Glutamatergic neuron (in vitro differentiated cells): ENCODE measurements at regions not wholly inside any gene's neighbourhood (a gene's known extent, or its start where the extent isn't known, plus 50 kb on each side); places are given as distances from the start of the nearest gene placed in this dataset.

Source experiments
- DNase-seq: peaks from one replicate; pipeline ENCODE4 v3.0.0; 2022
- H3K27ac Mint-ChIP-seq: one replicate; pipeline ENCODE4 v1.8.0; 2020; ENCODE audit warnings: mild to moderate bottlenecking, mixed read lengths, inconsistent platforms; ENCODE audit not compliant: unreplicated experiment
- H3K27me3 Mint-ChIP-seq: one replicate; pipeline ENCODE4 v1.8.0; 2020; ENCODE audit warnings: mild to moderate bottlenecking, moderate library complexity, mixed read lengths, inconsistent platforms; ENCODE audit not compliant: unreplicated experiment
- H3K36me3 Mint-ChIP-seq: one replicate; pipeline ENCODE4 v1.8.0; 2020; ENCODE audit warnings: mild to moderate bottlenecking, mixed read lengths, inconsistent platforms; ENCODE audit not compliant: unreplicated experiment
- H3K4me1 Mint-ChIP-seq: one replicate; pipeline ENCODE4 v1.8.0; 2020; ENCODE audit warnings: mild to moderate bottlenecking, low read depth, mixed read lengths, inconsistent platforms; ENCODE audit not compliant: unreplicated experiment
- H3K4me3 Mint-ChIP-seq: one replicate; pipeline ENCODE4 v1.8.0; 2020; ENCODE audit warnings: mild to moderate bottlenecking, mixed read lengths, inconsistent platforms; ENCODE audit not compliant: unreplicated experiment
- H3K9me3 Mint-ChIP-seq: one replicate; pipeline ENCODE4 v1.8.0; 2020; ENCODE audit warnings: mild to moderate bottlenecking, moderate library complexity, mixed read lengths, inconsistent platforms; ENCODE audit not compliant: unreplicated experiment
- TF ChIP-seq, protein P1 (sequence below): fragments of 200-600 bp; sonication (generic); IDR thresholded peaks from one replicate; pipeline ENCODE4 v1.5.0; 2021; ENCODE audit not compliant: partially characterized antibody, unreplicated experiment

DNA sequence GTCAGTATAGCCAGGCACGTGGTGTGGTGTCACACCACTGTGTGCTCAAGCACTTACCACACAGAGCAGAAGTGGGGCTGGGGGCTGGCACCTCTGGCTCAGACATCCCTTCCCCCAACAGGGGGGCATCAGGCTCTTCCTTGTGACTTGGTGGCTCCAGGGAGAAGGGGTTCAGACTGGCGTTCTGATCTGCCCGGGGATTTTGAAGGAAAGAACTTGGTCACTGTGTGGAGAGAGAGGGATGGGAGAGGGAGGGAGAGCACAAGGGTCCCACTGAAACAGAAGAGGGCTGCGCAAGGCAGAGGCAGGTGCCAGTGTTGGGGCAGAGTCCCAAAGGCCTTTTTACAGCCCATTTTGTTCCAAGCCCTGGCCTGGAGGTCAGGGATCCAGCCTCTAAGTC lies 109.7 kb upstream of the ALDH1B1 start:
- no peak overlapping the region for H3K27ac Mint-ChIP-seq
- peaks cover 24% of the 10 kb centered on the region for H3K4me1 Mint-ChIP-seq
- H3K27me3 Mint-ChIP-seq, result peaks cover 16% of the 10 kb centered on the region
- H3K4me3 Mint-ChIP-seq, result no peak overlapping the region
- DNase-seq, result no peak
- H3K36me3 Mint-ChIP-seq, result no peaks in the 10 kb centered on the region
- TF ChIP-seq, protein P1, sequence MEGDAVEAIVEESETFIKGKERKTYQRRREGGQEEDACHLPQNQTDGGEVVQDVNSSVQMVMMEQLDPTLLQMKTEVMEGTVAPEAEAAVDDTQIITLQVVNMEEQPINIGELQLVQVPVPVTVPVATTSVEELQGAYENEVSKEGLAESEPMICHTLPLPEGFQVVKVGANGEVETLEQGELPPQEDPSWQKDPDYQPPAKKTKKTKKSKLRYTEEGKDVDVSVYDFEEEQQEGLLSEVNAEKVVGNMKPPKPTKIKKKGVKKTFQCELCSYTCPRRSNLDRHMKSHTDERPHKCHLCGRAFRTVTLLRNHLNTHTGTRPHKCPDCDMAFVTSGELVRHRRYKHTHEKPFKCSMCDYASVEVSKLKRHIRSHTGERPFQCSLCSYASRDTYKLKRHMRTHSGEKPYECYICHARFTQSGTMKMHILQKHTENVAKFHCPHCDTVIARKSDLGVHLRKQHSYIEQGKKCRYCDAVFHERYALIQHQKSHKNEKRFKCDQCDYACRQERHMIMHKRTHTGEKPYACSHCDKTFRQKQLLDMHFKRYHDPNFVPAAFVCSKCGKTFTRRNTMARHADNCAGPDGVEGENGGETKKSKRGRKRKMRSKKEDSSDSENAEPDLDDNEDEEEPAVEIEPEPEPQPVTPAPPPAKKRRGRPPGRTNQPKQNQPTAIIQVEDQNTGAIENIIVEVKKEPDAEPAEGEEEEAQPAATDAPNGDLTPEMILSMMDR, result no peak
- peaks cover 8% of the 10 kb centered on the region for H3K9me3 Mint-ChIP-seq

DNA sequence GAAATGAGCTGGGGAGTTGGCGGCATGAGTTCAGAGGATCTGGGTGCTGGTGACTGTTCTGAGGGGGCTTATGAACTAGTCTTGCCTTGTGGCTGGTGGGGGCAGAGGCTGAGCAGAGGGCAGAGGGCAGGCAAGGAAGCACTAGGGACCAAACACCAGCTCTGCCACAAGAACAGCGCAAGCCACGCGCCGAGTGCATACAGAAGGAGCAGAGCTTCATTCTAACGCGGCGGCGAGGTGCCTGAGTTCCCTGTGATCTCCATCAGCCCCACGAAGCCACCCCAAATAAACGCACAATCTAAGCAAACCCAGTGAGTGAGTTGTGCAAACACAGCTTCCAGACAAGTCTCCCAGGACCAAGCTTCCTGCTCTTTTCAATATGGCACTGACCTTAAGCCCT lies 110.6 kb upstream of the ALDH1B1 start:
- H3K4me1 Mint-ChIP-seq, result peaks cover 28% of the 10 kb centered on the region
- H3K27me3 Mint-ChIP-seq, result peaks cover 12% of the 10 kb centered on the region
- TF ChIP-seq, protein P1, result no peak
- H3K4me3 Mint-ChIP-seq, result no peak overlapping the region
- no peaks in the 10 kb centered on the region for H3K36me3 Mint-ChIP-seq
- no peak overlapping the region for H3K27ac Mint-ChIP-seq
- no peak for DNase-seq
- H3K9me3 Mint-ChIP-seq, result peaks cover 8% of the 10 kb centered on the region

- Mint-ChIP-seq H3K36me3 (no peaks in the 10 kb centered on the region), H3K4me1 (peaks cover 29% of the 10 kb centered on the region), H3K27me3 (peaks cover 12% of the 10 kb centered on the region), H3K4me3 (no peak overlapping the region), H3K9me3 (peaks cover 8% of the 10 kb centered on the region), H3K27ac (no peak overlapping the region)
- DNase-seq, result no peak
- TF ChIP-seq, protein P1, result no peak
Observed at GRCh38 chr9:38281196-38281595, 111.3 kb upstream of the ALDH1B1 start.

- peaks cover 27% of the 10 kb centered on the region for H3K4me1 Mint-ChIP-seq
- H3K36me3 Mint-ChIP-seq, result no peaks in the 10 kb centered on the region
- TF ChIP-seq, protein P1, result no peak
- H3K27me3 Mint-ChIP-seq, result peaks cover 10% of the 10 kb centered on the region
- DNase-seq, result no peak
- no peak overlapping the region for H3K4me3 Mint-ChIP-seq
- peaks cover 6% of the 10 kb centered on the region for H3K9me3 Mint-ChIP-seq
- no peak overlapping the region for H3K27ac Mint-ChIP-seq
Observed at GRCh38 chr9:38280251-38280800, 112.2 kb upstream of the ALDH1B1 start.

- Mint-ChIP-seq H3K9me3 (no peaks in the 10 kb centered on the region), H3K36me3 (no peaks in the 10 kb centered on the region), H3K4me1 (peaks cover 18% of the 10 kb centered on the region), H3K27ac (peak overlapping the region; percentile 11), H3K27me3 (peaks cover 10% of the 10 kb centered on the region), H3K4me3 (no peak overlapping the region)
- DNase-seq, result no peak
- TF ChIP-seq, protein P1, result no peak
Observed at GRCh38 chr9:38278931-38279679, 113.4 kb upstream of the ALDH1B1 start.
